RPMI7951 (cell line): ENCODE measurements at regions not wholly inside any gene's neighbourhood (a gene's known extent, or its start where the extent isn't known, plus 50 kb on each side); places are given as distances from the start of the nearest gene placed in this dataset.
A peak's percentile ranks its signal among the peaks of the same experiment; 100 is the strongest.

ENCODE experiments used
- DNase-seq: peaks from one replicate; pipeline ENCODE4 v3.0.0-alpha.2; 2012; ENCODE audit warnings: low read depth

GRCh38 chr13:22229916-22230315 lies 559.0 kb downstream of the FGF9 start:
- DNase-seq = no peak

GRCh38 chr13:22232186-22232585 lies 561.3 kb downstream of the FGF9 start:
- DNase-seq = no peak

GRCh38 chr13:22235285-22235949 lies 564.5 kb downstream of the FGF9 start:
- DNase-seq = no peak

GRCh38 chr13:22235950-22236290 lies 565.0 kb downstream of the FGF9 start:
- DNase-seq = no peak

- no peak for DNase-seq
Observed at GRCh38 chr13:22238269-22238668, 567.4 kb downstream of the FGF9 start.

- peak; percentile 1 for DNase-seq
Observed at GRCh38 chr13:22240716-22241115, 569.8 kb downstream of the FGF9 start.

GRCh38 chr13:22243469-22244163 lies 572.7 kb downstream of the FGF9 start:
- no peak for DNase-seq

GRCh38 chr13:22252281-22252830 lies 581.5 kb downstream of the FGF9 start:
- no peak for DNase-seq

GRCh38 chr13:22253107-22253506 lies 582.2 kb downstream of the FGF9 start:
- no peak for DNase-seq

GRCh38 chr13:22256111-22256639 lies 585.3 kb downstream of the FGF9 start:
- DNase-seq = no peak

GRCh38 chr13:22262001-22262885 lies 591.4 kb downstream of the FGF9 start:
- no peak for DNase-seq

- no peak for DNase-seq
Observed at GRCh38 chr13:22263185-22263584, 592.3 kb downstream of the FGF9 start.

- DNase-seq = no peak
Observed at GRCh38 chr13:22265563-22265962, 594.7 kb downstream of the FGF9 start.

- no peak for DNase-seq
Observed at GRCh38 chr13:22270881-22271280, 600.0 kb downstream of the FGF9 start.

GRCh38 chr13:22271903-22272302 lies 601.0 kb downstream of the FGF9 start:
- no peak for DNase-seq

- no peak for DNase-seq
Observed at GRCh38 chr13:22275393-22275792, 604.5 kb downstream of the FGF9 start.

- DNase-seq = no peak
Observed at GRCh38 chr13:22276616-22277015, 605.7 kb downstream of the FGF9 start.

- DNase-seq = peak; percentile 22
Observed at GRCh38 chr13:22278336-22278929, 607.6 kb downstream of the FGF9 start.

- DNase-seq = no peak
Observed at GRCh38 chr13:22285867-22286266, 615.0 kb downstream of the FGF9 start.

GRCh38 chr13:22286338-22286737 lies 615.5 kb downstream of the FGF9 start:
- no peak for DNase-seq

- DNase-seq = no peak
Observed at GRCh38 chr13:22287343-22287920, 616.6 kb downstream of the FGF9 start.
